A549 (cell line): ENCODE measurements at regions not wholly inside any gene's neighbourhood (a gene's known extent, or its start where the extent isn't known, plus 50 kb on each side); places are given as distances from the start of the nearest gene placed in this dataset.

Source experiments
- ATAC-seq, 2 experiments: fragments of 200-7000 bp in 1 of 2; fragments of >200 bp in 1 of 2; cut with Nextera tagmentation in 1 of 2; cut with Tn5 transposase in 1 of 2; 3 replicates each; pipeline versions ENCODE4 v1.8.0 to v1.9.1; 2018 to 2020; ENCODE audit warnings: mild to moderate bottlenecking in 1 of 2, moderate library complexity in 1 of 2
- CTCF ChIA-PET: fragments of 300-600 bp; sonication (Branson Sonifier 250); formaldehyde crosslinking; extraction: SDS; loops from one replicate; lab custom pipeline; 2021; ENCODE audit warnings: antibody characterized with exemption, inconsistent platforms; lab: Yijun Ruan, JAX
- POLR2A ChIA-PET: fragments of 350-600 bp; formaldehyde crosslinking; extraction: SDS; loops from one replicate; lab custom pipeline; 2021; ENCODE audit warnings: antibody characterized with exemption, inconsistent platforms; lab: Yijun Ruan, JAX
- DNase-seq, 2 experiments: peaks; one replicate each; pipeline versions ENCODE4 v3.0.0 to v3.0.0-alpha.2; 2011 to 2016; ENCODE audit warnings: low read depth in 1 of 2, low spot score in 1 of 2
- FAIRE-seq: peaks from 2 replicates; lab custom pipeline; 2011; peaks lifted over from hg19 to GRCh38; lab: Jason Lieb, UNC
- H3K27ac ChIP-seq, 2 experiments: fragments of >200 bp; sonication (Bioruptor Twin); formaldehyde crosslinking; 3 replicates each; pipeline ENCODE4 v1.5.1; 2016 to 2017
- H3K4me1 ChIP-seq: fragments of >200 bp; sonication (Bioruptor Twin); formaldehyde crosslinking; 3 replicates; pipeline ENCODE4 v1.6.1; 2016
- H3K4me2 ChIP-seq: fragments of >200 bp; sonication (Bioruptor Twin); formaldehyde crosslinking; 3 replicates; pipeline ENCODE4 v1.6.1; 2016
- H3K4me3 ChIP-seq: fragments of >200 bp; sonication (Bioruptor Twin); formaldehyde crosslinking; 3 replicates; pipeline ENCODE4 v1.5.1; 2016
- H3K9me3 ChIP-seq: fragments of >200 bp; sonication (Bioruptor Twin); formaldehyde crosslinking; 3 replicates; pipeline ENCODE4 v1.6.1; 2016
- CBX8 ChIP-seq: fragments of 200-600 bp; sonication (generic); IDR thresholded peaks from 2 replicates; pipeline ENCODE4 v1.6.1; 2016
- CHD2 ChIP-seq: fragments of 150-350 bp; IDR thresholded peaks from 2 replicates; pipeline ENCODE4 v1.6.1; 2014; ENCODE audit warnings: low read length; ENCODE audit not compliant: partially characterized antibody
- CHD4 ChIP-seq: fragments of 200-600 bp; sonication (generic); IDR thresholded peaks from 2 replicates; pipeline ENCODE4 v1.6.1; 2016; ENCODE audit warnings: antibody characterized with exemption, mild to moderate bottlenecking, borderline replicate concordance
- EHF ChIP-seq: fragments of 250-450 bp; sonication (Bioruptor Pico); IDR thresholded peaks from 2 replicates; pipeline ENCODE4 v1.5.0; 2020; ENCODE audit warnings: mild to moderate bottlenecking
- EHMT2 ChIP-seq: fragments of 200-600 bp; sonication (generic); IDR thresholded peaks from 2 replicates; pipeline ENCODE4 v1.6.1; 2016; ENCODE audit warnings: antibody characterized with exemption, low read depth, mild to moderate bottlenecking, moderate library complexity
- FOSB ChIP-seq: fragments of 250-450 bp; sonication (Bioruptor Pico); IDR thresholded peaks from 2 replicates; pipeline ENCODE4 v1.5.0; 2020; ENCODE audit warnings: mild to moderate bottlenecking, moderate library complexity
- FOXS1 ChIP-seq: fragments of 250-450 bp; sonication (Bioruptor Pico); IDR thresholded peaks from 2 replicates; pipeline ENCODE4 v1.5.0; 2020; ENCODE audit warnings: mild to moderate bottlenecking, moderate library complexity
- GATA3 ChIP-seq: IDR thresholded peaks from 2 replicates; pipeline ENCODE4 v1.6.1; 2012; ENCODE audit warnings: borderline replicate concordance
- HOXA7 ChIP-seq: fragments of 250-450 bp; sonication (Bioruptor Pico); IDR thresholded peaks from 2 replicates; pipeline ENCODE4 v1.5.0; 2020; ENCODE audit warnings: mild to moderate bottlenecking, moderate library complexity
- HOXB5 ChIP-seq: fragments of 250-450 bp; sonication (Bioruptor Pico); IDR thresholded peaks from 2 replicates; pipeline ENCODE4 v1.5.0; 2020; ENCODE audit warnings: mild to moderate bottlenecking, moderate library complexity
- JUN ChIP-seq, 2 experiments: fragments of >200 bp; sonication (Bioruptor Twin); formaldehyde crosslinking; IDR thresholded peaks; 2 replicates in 1 of 2; 3 replicates in 1 of 2; pipeline ENCODE4 v1.6.1; 2016 to 2017
- MYC ChIP-seq: IDR thresholded peaks from 2 replicates; pipeline ENCODE4 v1.6.1; 2012; ENCODE audit warnings: mild to moderate bottlenecking, inconsistent platforms, low read length, improper control_type of control experiment, borderline replicate concordance
- PHF8 ChIP-seq: fragments of 200-600 bp; sonication (generic); IDR thresholded peaks from 2 replicates; pipeline ENCODE4 v1.6.1; 2016; ENCODE audit warnings: low read depth, mild to moderate bottlenecking, antibody characterized with exemption, moderate library complexity, borderline replicate concordance
- POLR2AphosphoS2 ChIP-seq: conservative IDR thresholded peaks from 2 replicates; pipeline ENCODE4 v1.6.1; 2012; ENCODE audit warnings: low read length, improper control_type of control experiment, inconsistent platforms
- RCOR1 ChIP-seq: fragments of 150-350 bp; IDR thresholded peaks from 2 replicates; pipeline ENCODE4 v1.6.1; 2014; ENCODE audit warnings: antibody characterized with exemption, low read length, low read depth
- SREBF2 ChIP-seq: fragments of 450-650 bp; IDR thresholded peaks from 2 replicates; pipeline ENCODE4 v1.6.1; 2014; ENCODE audit warnings: mild to moderate bottlenecking, moderate library complexity
- TFCP2L1 ChIP-seq: fragments of 250-450 bp; sonication (Bioruptor Pico); IDR thresholded peaks from 2 replicates; pipeline ENCODE4 v1.5.0; 2021; ENCODE audit warnings: mild to moderate bottlenecking
- TP53 ChIP-seq: fragments of 250-450 bp; sonication (Bioruptor Pico); IDR thresholded peaks from 2 replicates; pipeline ENCODE4 v1.5.0; 2021; ENCODE audit warnings: mild to moderate bottlenecking, moderate library complexity
- ZNF302 ChIP-seq: fragments of 250-450 bp; sonication (Bioruptor Pico); IDR thresholded peaks from 2 replicates; pipeline ENCODE4 v1.9.0; 2021; ENCODE audit warnings: inconsistent platforms, mild to moderate bottlenecking, moderate library complexity
- ZSCAN20 ChIP-seq: fragments of 250-450 bp; sonication (Bioruptor Pico); IDR thresholded peaks from 2 replicates; pipeline ENCODE4 v1.8.0; 2022; ENCODE audit warnings: mild to moderate bottlenecking, moderate library complexity
- WGBS: methylation state at CpG from one replicate; pipeline ENCODE4 v1.1.6; 2017; ENCODE audit errors: missing lambda C conversion rate; 5-methylcytosine and 5-hydroxymethylcytosine counted together
- TF ChIP-seq, protein P1 (sequence below): IDR thresholded peaks from 2 replicates; pipeline ENCODE4 v1.6.1; 2012
- TF ChIP-seq, protein P2 (sequence below): fragments of 250-450 bp; sonication (Bioruptor Pico); IDR thresholded peaks from 2 replicates; pipeline ENCODE4 v1.5.0; 2020; ENCODE audit warnings: low read depth, mild to moderate bottlenecking, moderate library complexity
- TF ChIP-seq, protein P3 (sequence below): fragments of 200-600 bp; sonication (generic); IDR thresholded peaks from 2 replicates; pipeline ENCODE4 v1.6.1; 2016; ENCODE audit warnings: antibody characterized with exemption, mild to moderate bottlenecking, moderate library complexity
- TF ChIP-seq, protein P4 (sequence below): fragments of >200 bp; sonication (Bioruptor Twin); formaldehyde crosslinking; IDR thresholded peaks from 2 replicates; pipeline ENCODE4 v1.6.1; 2016
- TF ChIP-seq, protein P5 (sequence below): fragments of 250-450 bp; sonication (Bioruptor Pico); IDR thresholded peaks from 2 replicates; pipeline ENCODE4 v1.5.0; 2021; ENCODE audit warnings: mild to moderate bottlenecking, moderate library complexity, borderline replicate concordance

DNA sequence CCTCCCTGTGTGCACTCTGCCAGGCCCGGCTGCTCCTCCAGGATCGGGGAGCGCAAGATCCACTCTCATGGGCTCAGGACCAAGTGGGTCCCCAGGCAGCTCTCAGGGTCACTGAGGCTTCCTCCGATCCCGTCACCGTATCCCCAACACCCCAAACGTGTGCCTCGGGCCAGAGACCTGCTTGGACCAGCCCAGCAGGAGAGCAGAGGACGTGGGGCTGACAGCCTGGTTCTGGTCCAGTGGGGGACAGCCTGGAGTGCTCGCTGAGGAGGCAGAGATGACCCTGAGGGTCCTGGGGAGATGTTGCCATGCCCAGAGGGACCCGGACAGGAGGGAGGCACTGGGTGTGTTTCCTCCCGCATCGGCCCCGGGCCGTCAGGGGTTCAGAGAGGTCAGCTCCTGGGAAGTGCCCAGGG is 1402.6 kb downstream of the BRD1 start:
- WGBS, result no CpG with 5 or more reads among the region's 15 CpGs
- ATAC-seq (no peak), DNase-seq (no peak), FAIRE-seq (no peak)
- H3K4me3 ChIP-seq, result no peak overlapping the region
- H3K27ac ChIP-seq, result peak overlapping the region in 1 of 2 experiments; percentile 77; a peak in 2 of 6 replicates
- H3K4me2 ChIP-seq, result no peak overlapping the region
- peaks cover 28% of the 10 kb centered on the region for H3K4me1 ChIP-seq
- POLR2A ChIA-PET, result no interaction called here
- CTCF ChIA-PET, result no interaction called here
- no peaks in the 10 kb centered on the region for H3K9me3 ChIP-seq
- no peak for TF ChIP-seq HOXA7
- no peak for TF ChIP-seq GATA3
- TF ChIP-seq TP53, result no peak
- TF ChIP-seq EHMT2, result no peak
- TF ChIP-seq POLR2AphosphoS2, result no peak

DNA sequence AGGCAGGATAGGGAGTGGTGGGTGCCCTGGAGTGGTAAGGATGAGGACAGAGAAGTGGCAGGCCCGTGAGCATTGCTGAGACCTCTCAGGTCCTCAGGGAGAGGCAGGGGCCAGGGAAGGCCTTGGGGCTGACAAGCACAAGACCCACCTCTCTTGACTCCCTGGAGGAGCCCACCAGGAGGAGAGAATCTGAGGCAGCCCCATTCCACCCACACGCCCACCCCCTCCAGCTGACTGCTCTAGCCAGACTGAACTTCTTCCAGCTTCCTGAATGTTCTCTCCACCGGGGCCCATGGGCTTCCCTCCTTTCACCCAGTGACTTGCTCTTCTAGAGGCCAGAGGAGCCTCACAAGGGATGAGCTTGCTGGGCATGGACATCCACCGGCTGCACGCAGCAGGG is 1403.0 kb downstream of the BRD1 start:
- POLR2A ChIA-PET, result no interaction called here
- Histone ChIP-seq H3K9me3 (no peaks in the 10 kb centered on the region), H3K27ac (peak overlapping the region in 1 of 2 experiments; percentile 77; a peak in 2 of 6 replicates), H3K4me2 (no peak overlapping the region), H3K4me3 (no peak overlapping the region), H3K4me1 (peaks cover 28% of the 10 kb centered on the region)
- FAIRE-seq, result no peak
- 88% methylated on average over 3 of the region's 5 CpGs for WGBS
- ATAC-seq, result no peak
- DNase-seq, result no peak
- CTCF ChIA-PET, result no interaction called here
- TF ChIP-seq PHF8 (no peak), CBX8 (no peak), MYC (no peak), CHD2 (no peak), ZSCAN20 (no peak), EHMT2 (no peak), GATA3 (no peak), POLR2AphosphoS2 (no peak), HOXB5 (no peak), RCOR1 (no peak)
- TF ChIP-seq, protein P1, sequence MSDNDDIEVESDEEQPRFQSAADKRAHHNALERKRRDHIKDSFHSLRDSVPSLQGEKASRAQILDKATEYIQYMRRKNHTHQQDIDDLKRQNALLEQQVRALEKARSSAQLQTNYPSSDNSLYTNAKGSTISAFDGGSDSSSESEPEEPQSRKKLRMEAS, result no peak

DNA sequence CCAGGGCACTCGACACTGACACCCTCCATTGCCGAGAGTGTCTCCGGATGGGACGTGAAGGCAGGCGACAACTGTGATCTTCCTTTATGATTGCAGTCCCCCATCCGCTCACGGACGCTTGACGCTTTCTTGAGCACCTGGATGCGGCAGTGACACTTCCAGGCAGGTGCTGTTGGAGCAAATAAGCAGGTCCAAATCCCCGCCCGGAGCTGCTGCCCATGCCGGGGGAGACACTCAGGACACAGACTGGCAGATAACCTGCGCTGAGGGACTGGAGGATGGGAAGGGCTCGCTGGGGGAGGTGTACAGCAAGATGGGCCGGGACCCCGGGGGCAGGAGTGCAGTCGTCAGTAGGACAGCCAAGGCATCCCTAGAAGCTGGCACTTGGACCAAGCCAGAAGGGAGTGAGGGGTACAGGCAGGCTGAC is 1403.5 kb downstream of the BRD1 start:
- 89% methylated on average over 15 of the region's 18 CpGs for WGBS
- Histone ChIP-seq H3K27ac (peak overlapping the region in 1 of 2 experiments; percentile 77; a peak in 2 of 6 replicates), H3K9me3 (no peaks in the 10 kb centered on the region), H3K4me3 (no peak overlapping the region), H3K4me1 (peaks cover 24% of the 10 kb centered on the region), H3K4me2 (no peak overlapping the region)
- ATAC-seq (no peak), DNase-seq (no peak), FAIRE-seq (no peak)
- ChIA-PET CTCF (no interaction called here), POLR2A (no interaction called here)
- TF ChIP-seq TP53 (no peak), FOXS1 (CRISPR knock-in tag) (no peak), JUN (IDR thresholded peaks at IDR 0.05) (no peak), EHF (no peak), FOSB (CRISPR knock-in tag) (no peak)

DNA sequence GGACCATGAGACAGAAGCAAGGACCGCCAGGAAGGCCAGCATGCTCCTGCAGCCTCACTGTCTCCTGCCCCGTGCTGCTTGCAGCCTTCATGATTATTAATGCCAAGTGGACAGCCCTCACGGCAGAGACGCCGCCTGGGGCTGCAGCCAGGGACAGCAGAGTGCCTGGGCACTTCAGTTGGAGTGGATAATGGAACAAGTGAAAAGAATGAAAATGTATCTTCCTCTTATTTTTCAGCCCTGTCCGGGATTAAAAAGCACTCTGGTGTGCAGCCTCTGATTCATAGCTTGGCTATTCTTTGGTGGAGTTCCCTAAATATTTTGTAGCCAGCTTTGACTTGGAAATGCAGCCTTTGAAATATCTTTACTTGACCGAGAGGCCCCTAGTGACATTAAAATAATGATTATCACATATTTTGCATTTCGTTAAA is 1404.2 kb downstream of the BRD1 start:
- no peak for ATAC-seq
- Histone ChIP-seq H3K9me3 (no peaks in the 10 kb centered on the region), H3K4me2 (no peak overlapping the region), H3K4me1 (peaks cover 17% of the 10 kb centered on the region), H3K4me3 (no peak overlapping the region), H3K27ac (peak overlapping the region in 1 of 2 experiments; percentile 77; a peak in 4 of 6 replicates)
- TF ChIP-seq ZNF302 (no peak), SREBF2 (no peak), CHD4 (no peak), TFCP2L1 (no peak)
- TF ChIP-seq, protein P2, sequence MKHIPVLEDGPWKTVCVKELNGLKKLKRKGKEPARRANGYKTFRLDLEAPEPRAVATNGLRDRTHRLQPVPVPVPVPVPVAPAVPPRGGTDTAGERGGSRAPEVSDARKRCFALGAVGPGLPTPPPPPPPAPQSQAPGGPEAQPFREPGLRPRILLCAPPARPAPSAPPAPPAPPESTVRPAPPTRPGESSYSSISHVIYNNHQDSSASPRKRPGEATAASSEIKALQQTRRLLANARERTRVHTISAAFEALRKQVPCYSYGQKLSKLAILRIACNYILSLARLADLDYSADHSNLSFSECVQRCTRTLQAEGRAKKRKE (CRISPR knock-in tag), result no peak
- TF ChIP-seq, protein P3, sequence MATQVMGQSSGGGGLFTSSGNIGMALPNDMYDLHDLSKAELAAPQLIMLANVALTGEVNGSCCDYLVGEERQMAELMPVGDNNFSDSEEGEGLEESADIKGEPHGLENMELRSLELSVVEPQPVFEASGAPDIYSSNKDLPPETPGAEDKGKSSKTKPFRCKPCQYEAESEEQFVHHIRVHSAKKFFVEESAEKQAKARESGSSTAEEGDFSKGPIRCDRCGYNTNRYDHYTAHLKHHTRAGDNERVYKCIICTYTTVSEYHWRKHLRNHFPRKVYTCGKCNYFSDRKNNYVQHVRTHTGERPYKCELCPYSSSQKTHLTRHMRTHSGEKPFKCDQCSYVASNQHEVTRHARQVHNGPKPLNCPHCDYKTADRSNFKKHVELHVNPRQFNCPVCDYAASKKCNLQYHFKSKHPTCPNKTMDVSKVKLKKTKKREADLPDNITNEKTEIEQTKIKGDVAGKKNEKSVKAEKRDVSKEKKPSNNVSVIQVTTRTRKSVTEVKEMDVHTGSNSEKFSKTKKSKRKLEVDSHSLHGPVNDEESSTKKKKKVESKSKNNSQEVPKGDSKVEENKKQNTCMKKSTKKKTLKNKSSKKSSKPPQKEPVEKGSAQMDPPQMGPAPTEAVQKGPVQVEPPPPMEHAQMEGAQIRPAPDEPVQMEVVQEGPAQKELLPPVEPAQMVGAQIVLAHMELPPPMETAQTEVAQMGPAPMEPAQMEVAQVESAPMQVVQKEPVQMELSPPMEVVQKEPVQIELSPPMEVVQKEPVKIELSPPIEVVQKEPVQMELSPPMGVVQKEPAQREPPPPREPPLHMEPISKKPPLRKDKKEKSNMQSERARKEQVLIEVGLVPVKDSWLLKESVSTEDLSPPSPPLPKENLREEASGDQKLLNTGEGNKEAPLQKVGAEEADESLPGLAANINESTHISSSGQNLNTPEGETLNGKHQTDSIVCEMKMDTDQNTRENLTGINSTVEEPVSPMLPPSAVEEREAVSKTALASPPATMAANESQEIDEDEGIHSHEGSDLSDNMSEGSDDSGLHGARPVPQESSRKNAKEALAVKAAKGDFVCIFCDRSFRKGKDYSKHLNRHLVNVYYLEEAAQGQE, result no peak
- TF ChIP-seq, protein P4, sequence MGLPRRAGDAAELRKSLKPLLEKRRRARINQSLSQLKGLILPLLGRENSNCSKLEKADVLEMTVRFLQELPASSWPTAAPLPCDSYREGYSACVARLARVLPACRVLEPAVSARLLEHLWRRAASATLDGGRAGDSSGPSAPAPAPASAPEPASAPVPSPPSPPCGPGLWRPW, result no peak
- TF ChIP-seq, protein P5, sequence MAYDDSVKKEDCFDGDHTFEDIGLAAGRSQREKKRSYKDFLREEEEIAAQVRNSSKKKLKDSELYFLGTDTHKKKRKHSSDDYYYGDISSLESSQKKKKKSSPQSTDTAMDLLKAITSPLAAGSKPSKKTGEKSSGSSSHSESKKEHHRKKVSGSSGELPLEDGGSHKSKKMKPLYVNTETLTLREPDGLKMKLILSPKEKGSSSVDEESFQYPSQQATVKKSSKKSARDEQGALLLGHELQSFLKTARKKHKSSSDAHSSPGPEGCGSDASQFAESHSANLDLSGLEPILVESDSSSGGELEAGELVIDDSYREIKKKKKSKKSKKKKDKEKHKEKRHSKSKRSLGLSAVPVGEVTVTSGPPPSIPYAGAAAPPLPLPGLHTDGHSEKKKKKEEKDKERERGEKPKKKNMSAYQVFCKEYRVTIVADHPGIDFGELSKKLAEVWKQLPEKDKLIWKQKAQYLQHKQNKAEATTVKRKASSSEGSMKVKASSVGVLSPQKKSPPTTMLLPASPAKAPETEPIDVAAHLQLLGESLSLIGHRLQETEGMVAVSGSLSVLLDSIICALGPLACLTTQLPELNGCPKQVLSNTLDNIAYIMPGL (CRISPR knock-in tag), result no peak
- 75% methylated on average over 7 of the region's 8 CpGs for WGBS
- no peak for FAIRE-seq
- ChIA-PET CTCF (interaction anchor here (0.6 to 1.0 kb wide), 3 partner anchors 11 to 207 kb away, joined by 3 to 5 read pairs (median 4); no protein-coding TSS in a partner anchor), POLR2A (no interaction called here)
- DNase-seq, result no peak
